NCI-H146 (cell line): ENCODE measurements at regions not wholly inside any gene's neighbourhood (a gene's known extent, or its start where the extent isn't known, plus 50 kb on each side); places are given as distances from the start of the nearest gene placed in this dataset.

Source experiments
- DNase-seq: peaks from one replicate; lab custom pipeline; 2025; lab: John Stamatoyannopoulos, UW

DNA sequence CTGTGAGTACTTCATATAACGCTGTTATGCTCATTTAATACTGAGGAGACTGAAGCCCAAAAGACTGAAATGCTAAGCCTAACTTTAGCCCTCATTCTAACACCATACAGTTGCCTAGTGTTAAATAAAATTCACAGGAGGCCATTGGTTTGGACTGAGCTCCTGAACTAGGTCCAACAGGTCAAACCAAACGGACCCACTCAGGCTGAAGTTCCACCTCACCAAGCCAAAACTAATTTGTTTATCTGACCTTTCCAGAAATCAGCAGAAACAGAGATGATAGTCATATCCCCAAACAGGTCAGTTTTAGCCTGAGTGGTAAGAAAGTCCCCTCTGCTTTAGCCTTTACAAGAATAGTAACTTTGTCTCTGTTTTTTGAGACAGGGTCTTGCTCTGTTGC lies 311.3 kb upstream of the ZP4 start:
- no peak for DNase-seq

DNA sequence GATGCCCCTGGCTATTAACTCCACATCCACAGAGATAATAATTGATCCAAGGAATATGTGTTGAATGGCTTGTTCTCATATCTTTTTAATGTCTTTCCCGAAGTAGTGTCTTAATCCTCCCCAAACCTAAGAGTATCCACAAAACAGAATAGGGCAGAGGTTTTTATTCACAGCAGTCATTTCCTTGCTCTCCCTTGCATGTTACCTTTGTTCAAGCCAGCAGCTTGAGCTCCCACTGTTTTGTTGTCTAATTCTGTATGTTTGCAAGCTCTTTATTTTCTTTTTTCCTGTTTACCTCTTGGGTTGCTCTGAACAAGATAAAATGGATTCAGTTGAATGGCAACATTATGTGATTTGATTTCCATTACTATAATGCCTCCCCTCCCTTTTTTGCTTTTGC lies 308.6 kb upstream of the ZP4 start:
- DNase-seq, result no peak

DNA sequence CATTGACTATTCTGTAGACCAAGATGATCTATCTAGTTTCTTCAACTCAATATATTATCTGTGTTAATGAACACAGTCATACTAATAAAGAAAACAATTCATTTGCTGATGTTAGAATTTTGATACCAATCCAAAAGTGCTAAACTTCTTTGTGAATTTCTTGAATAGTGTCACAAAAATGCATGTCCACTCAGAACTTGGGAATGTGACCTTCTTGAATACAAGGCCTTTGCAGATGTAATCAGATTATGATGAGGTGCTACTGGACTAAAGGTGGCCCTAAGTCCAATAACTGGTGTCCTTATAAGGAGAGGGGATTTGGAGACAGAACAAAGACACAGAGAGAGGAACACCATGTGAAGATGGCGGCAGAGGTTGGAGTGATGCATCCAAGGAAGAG lies 305.8 kb upstream of the ZP4 start:
- DNase-seq, result no peak

DNA sequence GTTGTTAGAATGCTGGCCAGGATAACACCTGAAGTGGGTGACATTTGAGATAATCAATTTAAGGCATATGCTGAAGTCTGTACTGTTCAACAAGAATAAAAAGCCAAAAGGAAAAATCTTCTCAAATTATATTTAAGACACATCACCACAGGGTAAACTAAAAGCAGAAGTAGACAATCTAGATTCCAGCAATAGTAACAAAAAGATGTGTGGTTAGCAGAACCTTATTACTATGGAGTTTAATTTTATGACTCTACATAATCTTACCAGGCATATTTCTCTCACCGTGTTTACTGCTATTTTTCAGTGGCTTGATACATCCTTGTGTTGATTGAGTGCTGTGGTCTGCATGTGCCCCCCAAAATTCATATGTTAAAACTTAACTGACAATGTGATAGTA lies 300.4 kb upstream of the ZP4 start:
- no peak for DNase-seq

DNA sequence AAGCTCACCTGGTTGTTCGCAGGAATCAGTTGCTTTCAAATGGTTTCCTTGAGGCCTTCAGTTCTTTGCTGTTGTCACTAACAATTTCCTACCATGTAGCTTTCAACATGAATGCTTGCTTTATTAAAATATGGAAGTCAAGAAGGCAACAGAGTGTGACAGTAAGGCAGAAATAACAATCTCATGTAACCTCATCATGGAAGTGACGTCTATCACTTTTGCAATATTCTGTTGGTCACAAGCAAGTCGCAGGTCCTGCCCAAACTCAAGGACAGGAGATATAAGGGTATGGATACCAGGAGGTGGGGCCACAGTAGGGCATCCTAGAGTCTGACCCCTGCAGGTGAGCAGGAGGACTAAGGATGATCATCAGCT lies 296.8 kb upstream of the ZP4 start:
- DNase-seq, result no peak

DNA sequence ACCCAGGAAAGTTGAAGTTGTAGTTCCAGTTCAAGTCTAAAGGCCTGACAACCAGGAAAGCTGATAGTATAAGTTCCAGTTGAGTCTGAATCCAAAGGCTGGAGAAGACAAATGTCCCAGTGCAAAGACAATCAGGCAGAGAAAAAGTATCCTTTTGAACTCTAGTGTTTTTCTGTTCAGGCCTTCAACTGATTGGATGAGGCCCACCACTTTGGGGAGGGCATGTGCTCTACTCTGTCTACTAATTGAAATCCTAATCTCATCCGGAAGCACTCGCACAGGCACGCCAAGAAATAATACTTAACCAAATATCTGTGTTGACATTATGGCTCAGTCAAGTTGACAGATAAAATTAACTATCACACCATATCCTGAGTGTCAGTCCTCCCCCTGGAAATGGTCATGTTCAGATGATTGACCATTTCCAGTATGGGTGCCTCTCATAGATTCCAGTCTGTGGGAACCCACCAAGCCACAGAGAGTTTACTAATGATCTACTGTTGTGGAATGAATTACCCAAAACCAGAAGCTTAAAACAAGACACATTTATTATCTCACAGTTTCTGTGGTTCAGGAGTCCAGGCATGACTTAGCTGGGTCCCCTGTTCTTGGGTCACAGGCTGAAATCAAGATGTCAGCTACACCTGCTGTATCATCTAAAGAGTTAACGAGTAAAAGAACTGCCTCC lies 296.3 kb upstream of the ZP4 start:
- no peak for DNase-seq

DNA sequence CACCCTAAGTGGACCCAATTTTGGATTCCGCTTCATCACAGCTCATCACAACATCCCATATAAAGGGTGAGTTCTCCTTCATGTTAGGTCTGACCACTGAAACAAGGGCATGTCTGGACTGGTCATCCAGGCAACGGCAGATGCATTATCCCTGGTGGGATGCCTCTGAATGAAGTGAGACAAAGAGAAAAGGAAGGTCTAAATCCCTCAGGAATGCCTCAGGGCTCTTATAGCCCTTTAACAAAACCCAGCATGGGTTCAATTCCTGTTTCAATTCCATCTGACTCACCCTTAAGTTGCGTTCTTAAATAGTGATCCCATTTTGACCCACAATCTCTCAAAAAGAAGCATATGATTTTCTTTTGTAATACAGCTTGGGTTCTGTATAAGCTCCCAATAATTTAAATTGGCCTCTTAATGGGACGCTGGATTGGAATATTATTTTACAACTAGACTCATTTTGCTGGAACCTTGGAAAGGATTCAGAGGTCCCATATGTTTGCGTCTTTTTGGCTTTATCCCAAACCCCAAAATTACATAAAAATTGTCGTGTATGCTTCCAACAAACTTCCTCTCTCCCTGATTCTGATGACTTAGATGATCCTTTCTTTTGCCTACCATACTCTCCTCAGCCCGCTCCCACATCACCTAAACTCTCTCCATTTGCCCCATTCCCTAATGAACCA lies 287.4 kb upstream of the ZP4 start:
- no peak for DNase-seq

DNA sequence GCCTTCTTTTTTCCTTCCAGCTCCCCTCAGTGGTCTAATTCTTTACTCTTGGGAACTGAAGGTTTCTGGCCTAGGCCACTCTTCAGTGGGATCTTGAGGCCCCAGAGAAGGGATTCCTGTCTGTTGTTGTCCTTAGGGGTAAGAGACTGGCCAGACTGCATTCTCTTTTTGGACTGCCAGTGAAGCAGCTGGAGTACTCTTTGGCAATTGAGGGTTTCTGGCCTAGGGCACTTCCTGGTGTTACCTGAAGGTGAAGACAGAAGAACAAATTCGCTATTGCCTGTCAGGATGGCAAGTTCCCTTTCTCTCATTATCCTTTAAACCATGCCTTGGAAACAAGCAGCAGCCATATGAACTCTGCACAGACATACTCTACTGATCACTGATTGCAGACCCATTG lies 286.6 kb upstream of the ZP4 start:
- no peak for DNase-seq

DNA sequence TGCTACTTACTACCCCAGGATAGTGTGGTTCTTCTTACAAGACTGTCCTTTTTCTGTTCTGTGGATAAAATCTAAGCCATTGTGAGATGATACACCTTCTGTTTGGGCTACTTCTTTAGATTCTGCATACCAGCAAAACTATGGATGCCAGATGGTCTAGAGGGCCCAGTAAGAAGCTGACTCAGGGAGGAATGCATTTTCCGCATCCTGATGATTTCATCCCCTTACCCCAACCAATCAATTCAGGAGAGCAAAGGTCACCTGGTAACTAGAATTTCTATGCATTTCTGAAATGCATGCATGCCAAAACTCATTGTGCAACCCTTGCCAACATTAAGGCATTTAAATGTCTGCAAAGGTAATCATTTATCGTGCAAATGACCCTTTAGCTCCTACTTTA lies 285.7 kb upstream of the ZP4 start:
- no peak for DNase-seq

DNA sequence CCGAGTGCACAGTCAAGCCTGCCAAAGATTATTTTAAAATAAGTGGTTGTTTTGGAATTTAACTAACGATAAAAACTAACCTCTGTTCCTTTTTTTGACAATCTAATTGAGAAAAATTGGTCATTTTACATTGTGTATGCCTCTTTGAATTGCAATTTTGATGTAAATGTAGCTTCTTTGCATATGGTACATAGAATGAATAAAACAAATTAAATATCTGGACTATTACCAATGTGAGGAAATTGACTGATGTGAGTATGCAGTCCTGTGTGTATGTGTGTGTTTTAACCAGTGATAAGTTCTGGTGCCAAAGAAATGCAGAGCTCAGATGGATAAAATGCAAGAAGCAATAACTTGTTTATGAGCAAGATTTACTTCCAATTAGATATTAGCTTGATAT lies 281.3 kb upstream of the ZP4 start:
- DNase-seq, result no peak

DNA sequence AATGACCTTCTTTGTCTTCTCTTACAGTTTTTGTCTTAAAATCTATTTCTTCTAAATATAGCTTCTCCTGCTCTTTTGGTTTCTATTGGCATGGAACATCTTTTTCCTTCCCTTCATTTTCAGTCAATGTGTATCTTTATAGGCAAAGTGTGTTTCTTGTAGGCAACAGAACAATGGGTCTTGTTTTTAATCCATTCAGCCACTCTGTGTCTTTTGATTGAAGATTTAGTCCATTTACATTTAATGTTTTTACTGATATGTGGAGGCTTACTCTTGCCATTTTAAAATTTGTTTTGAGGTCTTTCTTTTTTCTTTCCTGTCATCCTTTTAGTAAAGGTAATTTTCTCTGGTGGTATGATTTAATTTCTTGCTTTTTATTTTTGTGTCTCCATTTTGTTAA lies 271.2 kb upstream of the ZP4 start:
- no peak for DNase-seq

DNA sequence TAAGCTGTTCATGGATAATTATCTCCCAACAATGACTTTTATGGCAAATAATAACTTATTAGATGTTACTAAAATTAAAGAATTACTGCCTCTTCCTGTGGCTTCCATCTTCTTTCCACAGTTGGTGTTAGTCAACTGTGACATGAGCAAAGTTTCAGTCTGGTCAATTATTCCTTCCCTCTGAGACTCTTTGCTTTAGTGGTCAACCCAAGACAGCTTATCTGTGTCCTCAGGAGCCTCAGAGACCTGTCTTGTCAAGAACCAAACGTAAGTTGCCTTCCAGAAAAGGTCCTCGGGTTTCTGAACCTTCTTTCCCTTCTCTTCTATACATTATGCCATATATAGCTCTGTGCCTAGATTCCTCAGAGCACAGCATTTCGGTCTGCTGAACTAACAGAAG lies 263.2 kb upstream of the ZP4 start:
- no peak for DNase-seq

DNA sequence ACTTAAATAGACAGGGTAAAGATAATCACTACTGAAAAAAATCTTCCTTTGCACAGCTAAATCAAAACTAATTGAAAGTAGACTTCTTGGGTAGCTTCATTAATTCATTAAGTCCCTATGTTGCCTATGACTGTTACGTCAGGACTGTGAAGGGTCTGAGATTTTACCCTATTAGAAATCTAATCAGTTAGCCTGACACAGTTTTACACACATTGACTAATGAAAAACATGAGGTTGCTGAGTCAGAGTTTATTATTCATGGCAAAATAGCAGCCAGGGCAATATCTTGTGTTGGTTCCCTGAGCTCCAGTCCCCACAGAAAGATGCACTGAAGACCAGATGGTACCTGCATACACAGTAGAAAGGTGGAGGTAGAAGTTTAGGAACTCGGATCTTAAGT lies 262.5 kb upstream of the ZP4 start:
- DNase-seq, result no peak

DNA sequence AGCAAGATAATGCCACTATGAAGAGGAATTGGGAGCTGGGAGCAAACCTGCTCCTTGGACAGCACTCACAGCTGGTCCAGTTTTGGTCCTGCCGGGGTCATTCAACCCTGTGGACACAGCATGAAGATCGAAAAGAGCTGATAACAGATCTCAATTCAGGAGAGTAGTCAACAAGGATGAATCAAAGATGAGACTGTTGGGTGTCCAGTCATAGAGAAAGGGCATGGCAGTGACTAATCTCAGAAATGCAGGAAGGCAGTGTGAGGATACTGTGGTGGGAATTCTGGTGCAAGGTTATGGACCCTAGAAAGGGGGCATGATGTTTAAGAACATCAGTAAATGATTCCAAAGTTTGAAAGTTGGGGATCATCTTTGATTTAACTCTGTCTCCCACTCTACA lies 261.4 kb upstream of the ZP4 start:
- no peak for DNase-seq

DNA sequence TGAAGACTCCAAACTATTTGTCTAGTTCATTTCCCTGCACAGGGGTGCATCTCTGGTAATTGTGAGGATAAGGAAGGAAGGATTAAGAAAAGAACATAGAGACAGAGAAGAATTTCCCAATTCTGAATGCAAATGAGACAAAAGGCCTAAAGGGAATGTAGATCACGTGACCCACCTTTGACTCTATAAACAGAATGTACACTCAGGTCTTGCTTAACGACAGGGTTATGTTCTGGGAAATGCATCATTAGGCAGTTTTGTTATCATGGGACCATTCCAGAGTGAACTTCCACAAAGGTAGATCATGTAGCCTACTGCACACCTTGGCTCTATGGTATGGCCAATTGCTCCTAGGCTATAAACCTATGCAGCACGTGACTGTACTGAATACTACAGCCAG lies 252.3 kb upstream of the ZP4 start:
- DNase-seq, result no peak

DNA sequence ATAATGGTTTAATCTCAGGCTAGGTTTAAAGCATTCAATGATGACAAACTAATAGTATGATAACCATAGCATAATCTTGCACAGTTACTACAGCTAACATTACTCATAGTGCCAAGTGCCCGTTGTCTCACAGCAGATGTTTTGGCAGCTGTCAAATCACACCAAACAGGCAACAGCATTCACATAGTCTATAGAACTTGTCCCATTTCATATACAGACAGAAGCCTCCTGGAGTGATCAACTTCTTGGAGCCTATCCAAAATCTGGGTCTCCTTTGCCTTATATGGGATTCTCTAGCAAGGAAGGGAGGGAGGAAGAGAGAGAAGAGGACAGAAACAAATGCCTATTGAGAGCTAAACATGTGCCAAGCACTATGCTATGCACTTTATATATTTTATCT lies 250.6 kb upstream of the ZP4 start:
- no peak for DNase-seq

DNA sequence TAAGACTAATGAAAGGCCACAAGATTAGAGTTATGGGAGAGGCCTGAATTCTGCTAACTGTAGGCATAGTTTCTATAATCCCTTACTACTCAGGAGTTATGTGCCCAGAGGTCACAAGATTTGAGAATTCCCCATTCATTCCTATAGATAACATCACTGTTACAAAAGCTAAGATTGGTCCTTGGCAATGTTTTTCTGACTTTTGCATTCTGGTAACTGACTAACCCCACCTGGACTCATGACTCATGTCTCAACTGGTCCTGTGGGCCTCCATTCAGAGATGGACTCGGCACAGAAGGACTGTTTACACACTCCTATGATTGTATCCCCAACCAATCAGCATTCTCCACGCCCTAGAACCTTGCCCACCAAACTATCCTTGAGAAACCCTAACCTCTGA lies 249.0 kb upstream of the ZP4 start:
- DNase-seq, result no peak

DNA sequence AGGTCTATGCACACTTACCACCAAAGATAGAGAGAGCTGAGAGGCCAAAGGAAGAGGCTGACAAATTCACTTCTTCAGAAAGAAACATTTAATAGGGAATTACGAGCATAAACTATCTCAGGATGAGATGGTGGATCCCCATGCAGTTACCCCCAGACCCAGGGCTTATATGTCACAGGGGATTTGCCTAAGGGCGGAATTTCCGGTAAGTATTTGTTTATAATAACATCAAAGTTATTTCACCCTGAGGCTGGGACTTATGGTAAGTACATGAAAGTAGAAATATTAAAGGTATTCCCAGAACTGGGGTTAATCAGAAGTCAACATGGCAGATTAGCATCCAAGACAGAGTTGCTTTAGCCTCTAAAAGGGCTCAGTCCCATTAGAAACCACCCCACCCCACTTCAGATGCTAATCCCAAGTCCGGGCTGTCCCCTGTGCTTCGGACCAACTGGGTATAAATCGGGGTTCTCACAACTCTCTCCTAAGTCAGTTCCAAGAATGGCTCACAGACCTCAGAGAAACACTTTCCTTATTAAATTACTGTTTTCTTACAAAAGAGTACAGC lies 247.4 kb upstream of the ZP4 start:
- DNase-seq, result no peak

DNA sequence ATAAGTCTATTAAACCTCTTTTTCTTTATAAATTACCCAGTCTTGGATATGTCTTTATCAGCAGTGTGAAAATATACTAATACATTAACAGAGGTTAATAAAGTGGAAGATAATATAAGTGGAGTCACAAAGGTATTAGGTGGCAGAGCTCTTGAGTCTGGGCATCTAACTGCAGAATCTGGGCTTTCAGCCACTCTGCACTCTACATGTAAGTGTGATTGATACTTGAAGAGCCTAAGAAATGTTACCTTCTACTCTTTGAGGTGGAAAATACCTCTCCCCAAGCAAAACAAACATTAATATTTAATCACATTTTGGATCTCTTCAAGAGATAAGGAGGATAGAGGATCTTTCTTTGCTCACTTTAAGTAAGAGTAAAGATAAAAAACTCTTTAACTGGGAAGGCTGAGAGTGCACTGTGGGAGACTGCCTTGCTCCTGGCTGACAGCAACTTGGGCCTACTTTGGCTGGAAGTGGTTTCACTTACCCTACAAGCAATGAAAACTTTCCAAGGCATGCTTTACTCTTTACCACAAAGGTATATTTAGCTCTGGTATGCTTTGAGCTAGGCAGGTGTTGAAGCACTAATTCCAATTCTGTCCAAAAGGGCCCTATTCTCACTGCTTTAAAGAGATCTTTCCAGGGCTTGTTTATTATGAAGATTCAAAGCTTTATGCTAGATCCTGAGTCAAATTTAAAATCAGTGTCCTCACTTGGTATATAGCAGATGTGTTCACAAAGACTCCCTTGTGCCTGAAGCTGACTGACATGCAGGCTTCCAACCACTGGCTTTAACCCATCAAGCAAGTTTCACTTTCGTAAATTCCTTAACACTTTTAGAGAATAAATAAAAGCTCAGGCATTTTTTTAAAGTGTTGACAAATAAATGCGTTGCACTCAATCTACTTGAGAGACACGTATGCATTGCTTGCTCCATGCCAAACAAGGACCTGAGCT lies 245.3 kb upstream of the ZP4 start:
- no peak for DNase-seq

DNA sequence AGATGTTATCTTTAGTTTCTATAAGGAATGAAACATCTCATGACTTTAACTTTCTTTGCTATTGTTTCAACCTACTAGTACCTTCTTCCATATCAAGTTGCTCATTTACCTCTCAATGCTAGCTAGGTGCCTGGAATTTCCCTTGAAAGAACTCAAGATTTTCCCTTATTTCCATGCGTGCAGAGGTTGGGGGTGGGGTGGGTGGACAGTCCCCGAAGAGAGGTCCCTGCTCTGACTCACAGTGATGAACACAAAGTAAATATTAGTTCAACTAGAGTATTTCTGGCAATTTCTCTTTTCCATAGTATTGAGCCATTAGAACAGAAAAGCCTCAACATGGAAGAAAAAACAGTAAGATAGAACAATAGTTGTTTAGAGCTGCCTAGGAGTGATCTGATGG lies 239.0 kb upstream of the ZP4 start:
- DNase-seq, result no peak

DNA sequence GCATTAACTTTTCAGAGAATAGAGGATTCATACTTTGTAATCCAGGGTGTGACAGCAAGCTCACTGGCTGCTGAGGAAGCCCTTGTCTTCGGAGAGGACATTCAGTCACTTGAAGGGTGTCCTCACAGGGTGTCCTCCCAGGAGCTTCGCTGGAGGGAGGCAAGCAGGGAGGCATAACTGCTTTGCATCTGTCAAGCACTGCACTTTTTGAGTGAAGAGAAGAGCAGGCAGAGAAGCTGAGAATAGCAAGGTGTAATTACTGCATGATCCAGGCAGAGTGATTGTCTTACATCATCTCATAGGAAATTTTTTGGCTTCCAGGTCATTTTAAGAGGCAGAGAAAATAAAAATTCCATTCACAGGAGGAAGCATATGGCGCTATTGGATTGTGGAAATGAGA lies 232.5 kb upstream of the ZP4 start:
- DNase-seq, result no peak

DNA sequence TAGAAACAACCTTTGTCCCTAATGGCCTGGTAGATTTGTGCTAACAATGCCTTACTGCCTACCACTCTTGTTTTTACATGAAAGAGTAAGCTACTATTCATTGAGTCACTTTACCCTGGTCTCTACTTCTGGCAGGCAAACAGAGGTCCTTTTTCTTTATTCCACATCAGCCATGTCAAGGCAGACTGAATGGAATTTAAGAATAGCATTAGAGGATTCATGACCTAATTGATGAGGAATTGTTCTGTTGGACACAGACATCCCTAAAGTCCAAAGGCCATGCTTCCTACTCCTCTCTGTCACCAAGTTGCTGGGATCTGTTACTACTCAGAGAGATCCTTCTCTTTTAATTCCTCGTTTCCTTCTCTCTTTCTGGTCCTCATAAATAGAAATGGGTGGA lies 229.1 kb upstream of the ZP4 start:
- no peak for DNase-seq

DNA sequence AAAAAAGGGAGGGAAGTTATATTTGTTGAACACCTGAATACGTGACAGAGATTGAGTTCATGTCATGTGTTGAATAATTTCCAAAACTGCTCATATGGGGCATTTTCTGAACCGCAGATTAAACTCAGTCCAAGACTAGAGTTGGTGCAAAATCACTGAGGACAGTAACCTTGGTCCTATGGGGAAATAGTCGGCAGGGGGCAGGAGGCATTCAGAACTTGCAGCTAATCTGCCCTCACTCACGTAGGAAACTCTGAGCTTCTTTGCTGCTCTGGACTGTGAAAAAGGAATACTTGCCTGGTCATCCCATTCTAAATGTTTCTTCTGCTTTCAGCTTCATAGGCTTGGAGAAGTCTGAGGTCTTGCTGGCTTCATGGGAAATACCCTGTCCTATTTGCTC lies 228.3 kb upstream of the ZP4 start:
- no peak for DNase-seq
